ENCODE measurements at regions not wholly inside any gene's neighbourhood (a gene's known extent, or its start where the extent isn't known, plus 50 kb on each side); places are given as distances from the start of the nearest gene placed in this dataset.

- DNase-seq: peak in 1 of 14 donors; percentile 2
These were observed 56.4 kb upstream of the USP44 start for GRCh38 chr12:95607642-95608041.

- no peak for DNase-seq
These were observed 54.6 kb upstream of the USP44 start for GRCh38 chr12:95605875-95606274.

- no peak for DNase-seq
These were observed 53.8 kb upstream of the USP44 start for GRCh38 chr12:95605087-95605486.

- no peak for DNase-seq
These were observed 52.3 kb upstream of the USP44 start for GRCh38 chr12:95603351-95604145.

- no peak for DNase-seq
These were observed 50.0 kb upstream of the USP44 start for GRCh38 chr12:95601091-95601961.

All from C1 segment of cervical spinal cord (tissue), 14 donors.